Activated CD4-positive, alpha-beta T cell treated with anti-CD3 and anti-CD28 coated beads, Interleukin-2, Interleukin-4, amounts not matched to agents 100 ng/mL and 50 ng/mL, durations not matched to agents 16 hours and 8 hours (primary cell): ENCODE measurements at regions not wholly inside any gene's neighbourhood (a gene's known extent, or its start where the extent isn't known, plus 50 kb on each side); places are given as distances from the start of the nearest gene placed in this dataset.
"Not testable (repeated sequence)": the region's sequence is repeated elsewhere in the genome, so short reads cannot be mapped to it uniquely, and the experiment has no call there.

ENCODE experiments used
- DNase-seq: peaks from one replicate; pipeline ENCODE4 v3.0.0-alpha.2; 2020; ENCODE audit warnings: low spot score

- no peak for DNase-seq
Observed at GRCh38 chr14:85878874-85879273, 348.9 kb downstream of the FLRT2 start.

DNA sequence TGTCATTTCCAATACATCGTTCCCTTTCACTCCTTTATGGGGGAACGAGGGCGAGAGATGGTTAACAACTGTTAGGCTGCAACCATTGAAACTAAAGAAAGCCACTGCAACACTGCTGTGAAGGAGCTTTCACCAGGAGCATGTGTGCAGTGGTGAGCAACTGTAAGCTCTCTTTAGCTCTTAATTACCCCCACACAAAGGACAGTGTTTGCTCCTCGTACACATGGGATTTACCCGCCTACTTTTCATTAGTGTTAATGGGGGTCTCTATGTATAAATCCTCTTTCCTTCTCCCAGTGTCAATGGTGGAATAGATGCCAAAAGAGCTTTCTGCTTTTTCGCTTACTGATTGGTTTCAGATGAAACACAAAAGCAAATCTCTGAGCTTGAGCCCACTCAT, 343.1 kb downstream of the FLRT2 start:
- DNase-seq = no peak

DNA sequence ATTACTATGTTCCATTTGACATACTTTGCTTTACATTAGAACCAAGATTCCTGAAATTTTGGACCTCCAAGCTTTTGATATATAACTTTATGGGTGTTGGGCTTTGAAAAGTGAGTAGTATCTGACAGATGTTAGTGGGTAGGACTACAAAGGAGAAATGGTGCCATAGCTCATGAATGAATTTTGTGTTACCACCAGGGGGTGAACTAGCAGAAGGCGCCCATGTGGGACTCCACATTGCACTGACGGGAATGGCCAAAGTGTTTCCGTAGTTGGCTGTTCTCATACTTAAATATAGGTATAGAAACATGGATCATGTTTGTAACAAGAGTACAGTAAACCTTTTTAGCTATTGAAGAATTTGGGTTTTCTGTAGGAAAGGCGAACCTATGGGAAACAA, 337.5 kb downstream of the FLRT2 start:
- DNase-seq = no peak

DNA sequence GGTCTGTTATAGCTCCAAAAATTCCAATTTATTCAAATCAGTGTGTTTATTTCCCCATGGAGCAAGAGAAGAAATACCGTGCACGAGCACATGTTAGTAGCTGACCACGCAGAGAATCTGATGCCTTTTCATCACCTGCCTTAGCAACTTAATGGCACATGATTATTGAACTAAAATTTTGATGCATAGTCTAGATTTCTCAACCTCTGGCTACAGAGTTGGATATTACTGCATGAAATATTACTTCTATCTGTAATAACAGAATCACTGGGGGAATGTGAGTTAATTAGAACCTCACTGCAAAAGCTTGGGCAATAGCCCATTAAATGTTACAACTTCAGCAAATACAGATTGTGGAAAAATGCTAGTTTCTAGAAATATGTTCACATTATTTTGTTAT, 335.8 kb downstream of the FLRT2 start:
- no peak for DNase-seq

- no peak for DNase-seq
Observed at GRCh38 chr14:85858634-85859033, 328.7 kb downstream of the FLRT2 start.

GRCh38 chr14:85856430-85856829, 326.5 kb downstream of the FLRT2 start:
- DNase-seq = no peak

GRCh38 chr14:85853996-85854526, 324.1 kb downstream of the FLRT2 start:
- DNase-seq = no peak

- no peak for DNase-seq
Observed at GRCh38 chr14:85852906-85853305, 323.0 kb downstream of the FLRT2 start.

DNA sequence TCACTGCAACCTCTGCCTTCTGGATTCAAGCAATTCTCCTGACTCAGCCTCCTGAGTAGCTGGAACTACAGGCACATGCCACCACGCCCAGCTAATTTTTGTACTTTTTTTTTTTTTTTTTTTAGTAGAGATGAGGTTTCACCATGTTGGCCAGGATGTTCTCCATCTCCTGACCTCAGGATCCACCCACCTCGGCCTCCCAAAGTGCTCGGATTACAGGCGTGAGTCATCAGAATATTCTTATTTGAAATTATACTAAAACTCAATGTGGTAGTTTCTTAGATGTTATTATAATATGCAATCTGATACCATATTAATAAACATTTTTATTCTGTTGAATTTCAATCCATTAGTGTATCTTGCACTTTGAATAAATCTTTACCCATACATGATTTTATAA, 322.2 kb downstream of the FLRT2 start:
- DNase-seq = not testable (repeated sequence)

DNA sequence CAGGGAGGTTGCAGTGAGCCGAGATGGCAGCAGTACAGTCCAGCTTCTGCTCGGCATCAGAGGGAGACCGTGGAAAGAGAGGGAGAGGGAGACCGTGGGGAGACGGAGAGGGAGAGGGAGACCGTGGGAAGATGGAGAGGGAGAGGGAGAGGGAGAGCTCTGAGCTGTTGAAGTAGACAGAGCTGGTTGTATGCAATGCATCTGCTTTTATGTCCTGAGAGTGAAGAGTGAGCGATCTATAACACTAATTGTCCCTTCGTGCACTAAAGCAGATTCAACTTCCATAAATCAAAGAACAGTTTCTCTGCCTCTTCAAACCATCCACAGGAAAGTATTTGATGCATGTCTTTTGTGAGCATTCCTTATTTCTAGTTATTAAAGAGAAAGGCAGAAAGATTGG, 300.6 kb downstream of the FLRT2 start:
- not testable (repeated sequence) for DNase-seq

GRCh38 chr14:85829601-85830000, 299.7 kb downstream of the FLRT2 start:
- DNase-seq = not testable (repeated sequence)

DNA sequence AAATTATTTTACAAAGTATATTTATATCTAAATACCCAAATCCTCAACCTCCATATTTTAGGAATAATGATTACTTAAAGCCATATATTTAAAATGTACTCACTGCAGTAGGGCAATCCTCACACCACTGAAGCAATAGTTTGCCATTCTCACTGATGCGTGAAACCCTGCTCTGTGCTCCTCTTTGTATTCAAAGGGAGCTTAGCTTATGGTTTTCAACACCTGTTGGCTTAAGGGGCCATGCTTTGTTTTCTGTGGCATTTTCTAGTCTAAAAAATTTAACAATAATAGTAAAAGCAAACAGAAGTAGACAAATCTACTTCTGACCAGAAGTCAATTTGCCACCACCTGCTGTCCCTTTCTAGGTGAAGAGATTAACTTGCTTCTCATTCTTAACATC, 294.6 kb downstream of the FLRT2 start:
- no peak for DNase-seq

GRCh38 chr14:85822236-85822635, 292.3 kb downstream of the FLRT2 start:
- no peak for DNase-seq

GRCh38 chr14:85817430-85817829, 287.5 kb downstream of the FLRT2 start:
- DNase-seq = no peak

GRCh38 chr14:85813040-85813439, 283.1 kb downstream of the FLRT2 start:
- no peak for DNase-seq

DNA sequence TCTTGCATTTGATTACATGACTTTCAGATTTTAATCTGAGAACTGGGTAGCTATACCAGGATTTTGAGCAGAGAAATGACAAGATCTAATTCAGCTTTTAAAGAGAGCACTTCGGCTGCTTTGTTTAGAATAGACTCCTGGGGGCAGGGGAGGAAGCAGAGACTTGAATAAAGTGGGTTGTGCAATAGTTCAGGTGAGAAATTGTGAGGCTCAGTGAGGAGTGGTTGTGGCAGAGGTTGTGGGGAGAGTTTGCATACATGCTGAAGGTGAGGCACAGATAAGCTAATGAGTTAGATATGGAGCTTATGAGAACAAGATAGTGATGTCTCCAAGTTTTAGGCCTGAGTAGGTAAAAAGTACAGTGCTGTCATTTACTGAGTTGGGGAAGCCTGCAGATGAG, 281.4 kb downstream of the FLRT2 start:
- DNase-seq = no peak

DNA sequence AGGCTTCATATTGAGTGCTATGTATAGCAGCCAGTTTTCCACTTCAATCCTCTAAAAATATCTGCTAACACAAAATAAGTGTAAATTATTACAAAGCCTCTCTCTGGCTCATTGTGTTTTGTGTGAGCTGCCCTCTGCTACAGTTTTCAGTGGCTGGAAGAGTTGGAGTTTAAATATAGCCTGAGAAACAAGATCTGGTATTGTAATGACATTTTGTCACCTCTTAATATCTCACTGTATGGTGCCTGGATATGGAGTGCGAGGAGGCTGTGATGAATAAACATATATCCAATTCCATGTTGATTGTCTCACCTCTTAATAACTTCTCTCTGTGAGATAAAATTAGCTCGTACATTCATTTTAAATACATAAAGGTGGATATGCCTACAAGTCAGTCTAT, 269.7 kb downstream of the FLRT2 start:
- no peak for DNase-seq

DNA sequence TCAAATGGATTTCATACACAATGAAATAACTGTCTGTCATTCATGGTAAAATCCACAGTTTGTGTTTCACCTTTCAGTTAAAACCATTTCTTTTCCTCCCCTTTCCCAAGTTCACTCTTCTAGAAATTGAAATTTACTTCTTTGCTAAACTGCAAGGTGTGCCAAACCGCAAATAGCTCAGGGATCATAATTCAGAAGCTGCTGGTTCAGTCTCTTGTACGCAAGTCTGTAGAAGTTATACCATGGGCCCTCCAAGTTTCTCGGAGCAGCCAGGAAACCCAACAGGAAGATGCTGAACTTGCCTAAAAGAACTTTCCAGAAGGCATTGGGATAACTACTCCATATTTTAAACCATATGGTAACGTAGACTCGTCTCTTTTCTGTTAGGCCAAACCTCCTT, 268.9 kb downstream of the FLRT2 start:
- DNase-seq = no peak

DNA sequence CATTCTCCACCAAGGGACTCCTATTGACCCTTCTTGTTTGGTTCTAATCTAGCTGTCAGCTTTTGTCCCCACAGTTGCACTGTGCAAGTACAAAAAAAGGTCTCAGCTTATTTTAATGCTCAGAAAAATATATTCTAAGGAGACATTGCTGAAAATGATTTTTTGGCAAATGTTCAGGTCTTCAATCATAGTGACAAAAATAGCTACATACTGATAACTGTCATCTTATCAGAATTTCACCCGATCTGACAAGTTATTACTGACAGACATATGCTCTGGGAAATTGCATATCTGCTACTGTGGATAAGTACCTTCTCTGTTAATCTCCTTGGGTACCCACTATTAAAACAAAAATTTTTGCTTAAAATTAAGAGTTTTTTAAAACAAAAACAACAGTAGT, 263.6 kb downstream of the FLRT2 start:
- no peak for DNase-seq

DNA sequence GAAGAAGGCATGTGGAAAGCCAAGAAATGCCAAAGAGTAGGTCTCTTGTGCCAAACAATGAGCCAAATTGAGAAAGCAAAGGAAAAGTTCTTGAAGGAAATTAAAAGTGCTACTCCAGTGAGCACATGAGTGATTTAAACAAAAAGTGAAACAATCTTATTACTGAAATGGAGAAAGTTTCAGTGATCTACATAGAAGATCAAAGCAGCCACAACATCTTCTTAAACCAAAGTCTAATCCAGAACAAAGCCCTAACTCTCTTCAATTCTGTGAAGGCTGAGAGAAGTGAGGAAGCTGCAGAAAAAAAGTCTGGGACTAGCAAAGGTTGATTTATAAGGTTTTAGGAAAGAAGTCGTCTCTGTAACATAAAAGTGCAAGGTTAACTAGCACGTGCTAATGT, 259.6 kb downstream of the FLRT2 start:
- peak; percentile 0 for DNase-seq

DNA sequence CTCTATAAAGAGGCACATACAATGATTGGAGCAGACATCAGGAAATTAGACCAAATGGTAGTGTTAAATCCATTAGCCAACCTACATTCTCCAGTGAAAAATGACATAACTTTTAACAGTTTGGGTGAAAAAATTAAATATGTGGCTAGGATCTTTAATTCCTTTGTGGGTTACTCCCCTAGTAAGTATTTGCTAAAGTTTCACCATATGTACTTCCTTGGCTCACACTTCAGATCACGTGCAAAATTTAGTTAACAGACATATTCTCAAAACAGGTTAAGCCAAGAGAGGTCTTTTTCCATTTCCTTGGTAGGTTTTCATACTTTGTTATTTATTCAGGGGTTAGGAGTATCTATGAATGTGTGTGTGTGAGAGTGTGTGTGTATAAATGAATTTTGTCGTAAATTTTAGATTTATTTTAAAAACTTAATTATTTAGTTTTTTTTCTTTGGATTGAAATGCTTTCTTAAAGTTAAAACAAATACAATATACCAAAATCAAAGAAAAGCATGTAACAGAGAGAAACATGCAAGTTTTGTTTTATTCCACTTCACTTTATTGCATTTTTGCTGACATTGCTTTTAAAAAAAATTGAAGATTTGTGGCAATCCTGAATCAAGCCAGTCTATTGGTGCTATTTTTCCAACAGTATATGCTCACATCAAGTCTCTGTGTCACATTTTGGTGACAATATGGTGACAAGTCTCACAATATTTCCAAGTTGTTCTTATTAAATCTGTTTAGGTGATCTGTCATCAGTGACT, 258.7 kb downstream of the FLRT2 start:
- no peak for DNase-seq

DNA sequence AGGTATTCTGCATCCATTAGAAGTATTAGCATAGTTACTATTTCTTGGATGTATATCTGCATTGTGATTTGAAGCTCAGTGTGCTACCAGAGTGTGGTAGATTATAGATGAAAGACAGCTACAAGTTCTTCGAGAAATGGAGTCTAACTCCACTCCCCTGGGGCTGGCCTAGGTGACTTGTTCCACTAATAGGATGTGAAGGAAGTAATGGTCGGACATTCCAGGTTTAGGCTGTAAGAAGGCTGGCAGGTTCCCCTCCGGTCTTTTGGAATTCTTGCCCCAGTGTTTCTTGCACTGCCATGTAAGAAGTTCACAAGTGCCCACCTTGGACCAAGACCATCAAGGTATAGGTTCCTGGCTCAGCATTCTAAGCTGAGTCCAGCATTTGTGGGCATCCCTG, 236.4 kb downstream of the FLRT2 start:
- DNase-seq = no peak

GRCh38 chr14:85764822-85765221, 234.9 kb downstream of the FLRT2 start:
- DNase-seq = no peak

- no peak for DNase-seq
Observed at GRCh38 chr14:85762526-85762925, 232.6 kb downstream of the FLRT2 start.
